DMS 273 (cell line): ENCODE measurements at regions not wholly inside any gene's neighbourhood (a gene's known extent, or its start where the extent isn't known, plus 50 kb on each side); places are given as distances from the start of the nearest gene placed in this dataset.
"Not testable (repeated sequence)": the region's sequence is repeated elsewhere in the genome, so short reads cannot be mapped to it uniquely, and the experiment has no call there.

ENCODE experiments used
- DNase-seq: peaks from one replicate; lab custom pipeline; 2025; ENCODE audit not compliant: unreplicated experiment; lab: John Stamatoyannopoulos, UW

GRCh38 chr12:9543341-9543740 is 64.4 kb downstream of the KLRB1 start:
- DNase-seq: not testable (repeated sequence)

DNA sequence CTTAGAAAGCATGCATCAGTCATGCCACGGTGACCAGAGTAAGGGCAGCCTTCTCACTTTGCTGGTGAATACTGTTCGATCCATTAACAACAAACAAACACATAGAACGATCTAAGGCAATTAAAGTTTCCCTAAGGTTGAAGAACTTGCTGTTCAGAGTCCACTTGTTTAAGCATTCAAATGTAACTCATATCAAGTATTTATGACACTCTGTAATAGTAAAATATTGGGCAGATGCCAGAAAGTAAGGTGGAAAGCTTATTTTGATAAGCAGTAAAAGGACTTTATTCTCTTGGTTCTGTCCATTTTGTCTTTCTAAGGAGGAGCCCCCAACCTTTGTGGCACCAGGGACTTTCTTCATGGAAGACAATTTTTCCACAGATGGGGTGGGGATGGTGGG is 64.9 kb downstream of the KLRB1 start:
- not testable (repeated sequence) for DNase-seq

- DNase-seq: not testable (repeated sequence)
Observed at GRCh38 chr12:9515925-9516324, 91.8 kb downstream of the KLRB1 start.

DNA sequence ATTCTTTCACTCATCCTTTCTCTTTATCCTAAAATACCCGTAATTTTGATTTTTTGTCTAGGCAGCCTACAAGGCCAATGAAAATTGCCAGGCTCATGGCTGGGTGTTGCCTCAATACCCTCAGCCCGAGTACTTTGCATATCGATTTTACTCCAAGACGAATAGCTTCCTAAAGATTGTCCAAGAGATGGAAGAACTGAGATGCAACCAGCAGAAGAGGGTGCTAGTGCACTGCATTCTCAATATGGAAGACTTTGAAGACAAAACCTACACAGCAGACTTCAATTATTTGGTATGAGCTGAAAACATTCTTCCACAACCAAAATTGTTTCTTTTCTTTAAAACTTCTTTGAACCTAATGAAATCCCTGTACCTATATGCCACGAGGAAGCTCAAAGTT is 95.0 kb downstream of the KLRB1 start:
- DNase-seq: not testable (repeated sequence)

GRCh38 chr12:9510392-9511011 is 97.2 kb downstream of the KLRB1 start:
- DNase-seq: not testable (repeated sequence)

GRCh38 chr12:9509464-9510161 is 98.1 kb downstream of the KLRB1 start:
- DNase-seq: no peak

- DNase-seq: no peak
Observed at GRCh38 chr12:9506746-9507145, 101.0 kb downstream of the KLRB1 start.

GRCh38 chr12:9503384-9503783 is 104.3 kb downstream of the KLRB1 start:
- not testable (repeated sequence) for DNase-seq

DNA sequence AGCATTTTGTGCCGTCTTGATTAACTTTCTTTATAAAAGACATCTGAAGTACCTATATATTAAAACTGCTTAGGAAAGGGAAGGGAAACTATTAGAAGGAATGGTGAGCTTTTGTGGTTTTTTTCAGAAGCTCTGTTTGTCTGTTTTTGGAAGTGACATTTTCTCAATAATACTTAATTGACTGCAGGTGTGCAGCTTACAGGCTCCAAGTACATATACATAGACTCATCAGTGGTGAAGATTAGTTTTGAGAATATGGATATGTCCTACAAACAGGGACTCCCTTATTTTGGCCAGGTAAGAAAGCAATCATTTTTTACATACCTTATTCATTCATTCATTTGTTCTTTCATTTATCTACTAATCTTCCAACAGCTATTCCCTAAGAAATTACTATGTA is 104.9 kb downstream of the KLRB1 start:
- DNase-seq: not testable (repeated sequence)

- DNase-seq: not testable (repeated sequence)
Observed at GRCh38 chr12:9493325-9493724, 114.4 kb downstream of the KLRB1 start.

GRCh38 chr12:9481289-9481688 is 126.4 kb downstream of the KLRB1 start:
- DNase-seq: not testable (repeated sequence)

DNA sequence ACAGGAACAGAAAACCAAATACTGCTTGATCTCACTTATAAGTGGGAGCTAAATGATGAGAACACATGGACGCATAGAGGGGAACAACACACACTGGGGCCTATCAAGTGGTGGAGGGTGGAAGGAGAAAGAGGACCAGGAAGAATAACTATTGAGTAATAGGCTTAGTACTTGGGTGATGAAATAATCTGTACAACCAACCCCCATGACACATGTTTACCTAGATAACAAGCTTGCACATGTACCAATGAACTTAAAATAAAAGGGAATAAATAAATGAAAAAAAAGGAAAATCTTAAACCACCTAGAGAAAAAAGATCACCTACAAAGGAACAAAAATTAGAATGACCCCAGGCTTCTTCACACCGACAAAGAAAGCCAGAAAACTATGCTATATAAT is 133.5 kb downstream of the KLRB1 start:
- DNase-seq: not testable (repeated sequence)

DNA sequence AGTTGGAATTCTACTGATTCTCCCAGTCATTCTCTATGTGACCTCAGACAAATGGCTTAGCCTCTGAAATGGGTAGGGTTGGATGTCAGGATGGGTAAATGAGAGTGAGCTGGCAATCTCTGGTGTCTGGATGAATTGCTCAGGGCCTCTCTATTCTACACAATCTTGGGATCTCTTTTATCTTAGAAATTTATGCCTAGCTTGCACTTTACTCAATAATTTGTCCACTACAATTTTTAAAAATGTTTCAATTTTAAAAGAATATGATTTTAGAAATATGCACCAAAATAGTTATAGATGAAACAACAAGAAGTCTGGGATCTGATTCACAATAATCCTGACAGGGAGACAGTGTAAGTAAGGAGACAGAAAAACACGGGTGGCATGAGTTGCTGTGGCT is 134.1 kb downstream of the KLRB1 start:
- not testable (repeated sequence) for DNase-seq

- DNase-seq: not testable (repeated sequence)
Observed at GRCh38 chr12:9471501-9471900, 136.2 kb downstream of the KLRB1 start.

GRCh38 chr12:9470367-9470766 is 137.3 kb downstream of the KLRB1 start:
- not testable (repeated sequence) for DNase-seq

GRCh38 chr12:9469956-9470355 is 137.8 kb downstream of the KLRB1 start:
- DNase-seq: not testable (repeated sequence)

- not testable (repeated sequence) for DNase-seq
Observed at GRCh38 chr12:9469463-9469862, 138.3 kb downstream of the KLRB1 start.

DNA sequence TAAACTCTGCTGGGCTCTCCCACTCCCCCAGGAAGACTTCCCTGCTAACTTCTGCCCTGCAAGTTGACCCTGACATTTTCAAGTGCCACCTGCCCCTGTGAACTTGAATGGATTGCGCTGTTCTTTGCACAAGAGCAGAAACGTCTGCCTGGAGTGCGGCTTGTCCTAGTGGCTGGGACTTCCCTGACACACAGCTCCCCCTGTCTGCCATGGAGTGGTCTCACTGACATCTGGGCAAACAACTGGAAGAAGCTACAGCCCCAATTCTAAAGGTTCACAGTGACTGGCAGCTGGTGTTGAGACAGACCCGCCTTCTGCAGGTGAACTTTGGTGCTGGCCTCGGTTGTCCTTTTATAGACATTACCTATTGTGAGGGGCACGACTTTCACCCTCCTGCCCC is 138.7 kb downstream of the KLRB1 start:
- DNase-seq: peak; percentile 10

DNA sequence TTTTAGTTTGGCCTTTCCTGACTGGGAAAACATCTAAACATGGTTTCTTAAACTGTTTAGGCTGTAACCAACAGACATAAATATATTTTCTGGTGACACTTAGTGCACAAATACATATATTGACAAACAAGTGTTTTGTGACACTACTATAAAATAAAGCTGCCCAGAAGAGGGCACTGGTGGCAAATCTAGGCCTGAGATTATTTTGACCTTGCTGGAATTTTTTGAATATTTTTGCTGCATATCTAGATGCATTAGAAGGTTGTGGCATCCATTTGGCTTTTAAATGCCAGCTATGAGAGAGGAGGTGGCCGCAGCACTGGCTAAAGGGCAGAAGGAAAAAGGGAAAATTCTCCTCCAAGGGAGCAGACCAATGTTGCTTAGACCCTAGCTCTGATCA is 139.6 kb downstream of the KLRB1 start:
- not testable (repeated sequence) for DNase-seq

DNA sequence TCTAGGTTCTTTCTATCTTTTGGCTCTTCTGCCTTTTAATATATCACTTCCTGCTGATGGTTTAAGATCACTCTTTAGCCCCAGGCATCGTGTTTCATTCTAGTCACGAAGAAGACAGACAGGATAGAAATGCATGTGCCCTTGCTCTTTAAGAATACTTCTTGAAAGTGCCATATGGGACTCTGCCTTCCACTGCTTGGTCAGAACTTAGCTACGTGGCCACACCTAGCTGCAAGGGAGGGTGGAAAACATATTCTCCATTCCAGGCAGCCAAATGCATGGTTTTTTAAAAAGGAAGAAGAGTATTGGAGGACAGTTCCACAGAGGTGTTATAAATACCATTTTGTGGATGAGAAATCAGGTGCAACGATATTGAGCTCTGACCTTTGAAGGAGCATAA is 143.3 kb downstream of the KLRB1 start:
- no peak for DNase-seq

DNA sequence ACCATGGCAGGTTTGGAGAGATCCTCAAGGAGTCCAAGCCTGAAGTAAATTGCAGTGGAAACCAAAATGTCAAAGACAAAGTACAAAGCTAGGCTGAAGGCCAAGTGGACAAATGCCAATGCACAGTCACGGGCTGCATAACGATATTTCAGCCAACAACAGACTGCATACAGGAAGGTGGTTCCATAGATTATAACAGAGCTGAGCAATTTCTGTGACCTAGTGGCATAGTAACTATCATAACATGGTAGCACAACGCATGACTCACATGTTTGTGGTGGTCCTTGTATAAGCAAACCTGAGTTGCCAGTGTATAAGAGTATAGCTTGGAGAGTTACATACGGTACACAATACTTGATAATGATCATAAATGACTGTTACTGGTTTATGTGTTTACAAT is 152.2 kb downstream of the KLRB1 start:
- not testable (repeated sequence) for DNase-seq

- DNase-seq: not testable (repeated sequence)
Observed at GRCh38 chr12:9454021-9454420, 153.7 kb downstream of the KLRB1 start.
